GM21529 (cell line): ENCODE measurements at regions not wholly inside any gene's neighbourhood (a gene's known extent, or its start where the extent isn't known, plus 50 kb on each side); places are given as distances from the start of the nearest gene placed in this dataset.

Experiments used
- ATAC-seq: cut with Tn5 transposase; IDR thresholded peaks from one replicate; pipeline ENCODE4 v1.9.1; 2021; ENCODE audit not compliant: unreplicated experiment

- ATAC-seq = no peak
Measured at GRCh38 chr7:108947526-108947925, 377.9 kb downstream of the DNAJB9 start.

GRCh38 chr7:108972004-108972403 is 402.3 kb downstream of the DNAJB9 start:
- ATAC-seq = no peak

- no peak for ATAC-seq
Measured at GRCh38 chr7:108973075-108973474, 403.4 kb downstream of the DNAJB9 start.

GRCh38 chr7:108974641-108975040 is 405.0 kb downstream of the DNAJB9 start:
- no peak for ATAC-seq

- ATAC-seq = no peak
Measured at GRCh38 chr7:108985037-108985436, 415.4 kb downstream of the DNAJB9 start.

GRCh38 chr7:108989319-108989718 is 419.6 kb downstream of the DNAJB9 start:
- no peak for ATAC-seq

GRCh38 chr7:108997480-108997879 is 427.8 kb downstream of the DNAJB9 start:
- ATAC-seq = no peak

- ATAC-seq = no peak
Measured at GRCh38 chr7:109003742-109004141, 434.1 kb downstream of the DNAJB9 start.

- no peak for ATAC-seq
Measured at GRCh38 chr7:109009636-109010035, 440.0 kb downstream of the DNAJB9 start.

GRCh38 chr7:109020251-109020650 is 450.6 kb downstream of the DNAJB9 start:
- no peak for ATAC-seq

- ATAC-seq = no peak
Measured at GRCh38 chr7:109021390-109021789, 451.7 kb downstream of the DNAJB9 start.

- ATAC-seq = no peak
Measured at GRCh38 chr7:109029866-109030265, 460.2 kb downstream of the DNAJB9 start.

- no peak for ATAC-seq
Measured at GRCh38 chr7:109044691-109045090, 475.0 kb downstream of the DNAJB9 start.

- no peak for ATAC-seq
Measured at GRCh38 chr7:109049366-109049765, 479.7 kb downstream of the DNAJB9 start.

GRCh38 chr7:109059089-109059488 is 489.4 kb downstream of the DNAJB9 start:
- ATAC-seq = no peak

GRCh38 chr7:109062798-109063197 is 493.1 kb downstream of the DNAJB9 start:
- no peak for ATAC-seq

- no peak for ATAC-seq
Measured at GRCh38 chr7:109073543-109073942, 503.9 kb downstream of the DNAJB9 start.

- ATAC-seq = no peak
Measured at GRCh38 chr7:109076396-109076972, 506.8 kb downstream of the DNAJB9 start.

GRCh38 chr7:109091042-109091441 is 521.4 kb downstream of the DNAJB9 start:
- no peak for ATAC-seq

GRCh38 chr7:109092268-109092667 is 522.6 kb downstream of the DNAJB9 start:
- no peak for ATAC-seq

- ATAC-seq = no peak
Measured at GRCh38 chr7:109101332-109101731, 531.7 kb downstream of the DNAJB9 start.

GRCh38 chr7:109109558-109109957 is 539.9 kb downstream of the DNAJB9 start:
- ATAC-seq = no peak

GRCh38 chr7:109111086-109111485 is 541.4 kb downstream of the DNAJB9 start:
- ATAC-seq = no peak
